Esophagus muscularis mucosa (tissue), 3 donors: ENCODE measurements at regions not wholly inside any gene's neighbourhood (a gene's known extent, or its start where the extent isn't known, plus 50 kb on each side); places are given as distances from the start of the nearest gene placed in this dataset.

ENCODE experiments used
- POLR2A ChIP-seq: fragments of 450-650 bp; IDR thresholded peaks from one replicate; pipeline ENCODE4 v1.6.1; 2017; ENCODE audit warnings: antibody characterized with exemption, moderate library complexity, mild to moderate bottlenecking, low read depth
- TF ChIP-seq, protein P1 (sequence below), 3 experiments: fragments of 200-600 bp in 2 of 3; fragments of 450-650 bp in 1 of 3; sonication (generic) in 2 of 3; IDR thresholded peaks; one replicate each; pipeline ENCODE4 v1.5.1; 2017 to 2019; ENCODE audit warnings: antibody characterized with exemption in 3 of 3, mild to moderate bottlenecking in 2 of 3, moderate library complexity in 1 of 3

GRCh38 chr2:60318544-60318943 is 234.9 kb downstream of the BCL11A start:
- TF ChIP-seq, protein P1, sequence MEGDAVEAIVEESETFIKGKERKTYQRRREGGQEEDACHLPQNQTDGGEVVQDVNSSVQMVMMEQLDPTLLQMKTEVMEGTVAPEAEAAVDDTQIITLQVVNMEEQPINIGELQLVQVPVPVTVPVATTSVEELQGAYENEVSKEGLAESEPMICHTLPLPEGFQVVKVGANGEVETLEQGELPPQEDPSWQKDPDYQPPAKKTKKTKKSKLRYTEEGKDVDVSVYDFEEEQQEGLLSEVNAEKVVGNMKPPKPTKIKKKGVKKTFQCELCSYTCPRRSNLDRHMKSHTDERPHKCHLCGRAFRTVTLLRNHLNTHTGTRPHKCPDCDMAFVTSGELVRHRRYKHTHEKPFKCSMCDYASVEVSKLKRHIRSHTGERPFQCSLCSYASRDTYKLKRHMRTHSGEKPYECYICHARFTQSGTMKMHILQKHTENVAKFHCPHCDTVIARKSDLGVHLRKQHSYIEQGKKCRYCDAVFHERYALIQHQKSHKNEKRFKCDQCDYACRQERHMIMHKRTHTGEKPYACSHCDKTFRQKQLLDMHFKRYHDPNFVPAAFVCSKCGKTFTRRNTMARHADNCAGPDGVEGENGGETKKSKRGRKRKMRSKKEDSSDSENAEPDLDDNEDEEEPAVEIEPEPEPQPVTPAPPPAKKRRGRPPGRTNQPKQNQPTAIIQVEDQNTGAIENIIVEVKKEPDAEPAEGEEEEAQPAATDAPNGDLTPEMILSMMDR (IDR thresholded peaks at IDR 0.05), result peak in 1 of 3 experiments; percentile 3
- TF ChIP-seq POLR2A, result no peak
